Heart right ventricle (tissue), 16 donors: ENCODE measurements at regions not wholly inside any gene's neighbourhood (a gene's known extent, or its start where the extent isn't known, plus 50 kb on each side); places are given as distances from the start of the nearest gene placed in this dataset.

Experiments used
- ATAC-seq, 8 donors: fragments of 200-7000 bp; cut with Tn5 transposase; one replicate each; pipeline ENCODE4 v1.9.1; 2020; ENCODE audit warnings: mild to moderate bottlenecking in 8 of 8, moderate library complexity in 8 of 8, moderate number of reproducible peaks in 1 of 8
- DNase-seq, 2 donors: peaks; one replicate each; pipeline ENCODE4 v3.0.0-alpha.2; 2020
- H3K27ac ChIP-seq, 10 donors: fragments of 200-600 bp; sonication (generic) in 2 of 10; one replicate each; pipeline versions ENCODE4 v1.5.0 to v1.8.0; 2020 to 2022; ENCODE audit warnings: mild to moderate bottlenecking in 3 of 10
- H3K27me3 ChIP-seq, 7 donors: fragments of 200-600 bp; one replicate each; pipeline ENCODE4 v1.8.0; 2021 to 2022; ENCODE audit warnings: mild to moderate bottlenecking in 2 of 7
- H3K36me3 ChIP-seq, 9 donors: fragments of 200-600 bp; sonication (generic) in 1 of 9; one replicate each; pipeline versions ENCODE4 v1.5.0 to v1.8.0; 2020 to 2022; ENCODE audit warnings: mild to moderate bottlenecking in 2 of 9
- H3K4me1 ChIP-seq, 9 donors: fragments of 200-600 bp; sonication (generic) in 1 of 9; one replicate each; pipeline versions ENCODE4 v1.5.0 to v1.8.0; 2020 to 2022; ENCODE audit warnings: mild to moderate bottlenecking in 4 of 9
- H3K4me3 ChIP-seq, 10 donors: fragments of 200-600 bp; sonication (generic) in 2 of 10; one replicate each; pipeline versions ENCODE4 v1.5.0 to v1.8.0; 2020 to 2022; ENCODE audit warnings: mild to moderate bottlenecking in 7 of 10, moderate library complexity in 2 of 10
- H3K9me3 ChIP-seq, 11 donors: fragments of 200-600 bp in 10 of 11; sonication (generic) in 2 of 11; one replicate each; pipeline versions ENCODE4 v1.5.0 to v1.8.0; 2013 to 2022; ENCODE audit warnings: mild to moderate bottlenecking in 2 of 11, control low read depth in 1 of 11, moderate library complexity in 1 of 11
- WGBS, 2 donors: extraction: QIAGEN DNeasy Blood & Tissue Kit; methylation state at CpG; one replicate each; pipeline ENCODE4 v1.1.7; 2013; ENCODE audit warnings: inconsistent platforms in 1 of 2; 5-methylcytosine and 5-hydroxymethylcytosine counted together
- intact Hi-C, 10 donors: fragments of 100-400 bp; cut with DNase I; formaldehyde crosslinking; loops; one replicate each; pipeline versions ENCODE4 v1.11.1 to v1.14.2; 2022
- TF ChIP-seq, protein P1 (sequence below), 9 donors: fragments of 200-600 bp; sonication (generic) in 2 of 9; IDR thresholded peaks; one replicate each; pipeline versions ENCODE4 v1.5.0 to v1.8.0; 2021 to 2022; ENCODE audit warnings: antibody characterized with exemption in 9 of 9, mild to moderate bottlenecking in 5 of 9, moderate library complexity in 1 of 9
- donor health status: Arrhythmogenic right ventricular cardiomyopathy.
- donor health status: ischemic (EF 13 %, LVEDD 7.1; RV severe dilation, severe dysfunction).
- donor health status: healthy with polysubstance abuse.
- donor health status: DM: no; HTN: yes; CAD: no.
- donor health status: DM: no; HTN: no; CAD: no.
- donor health status: ischemic (EF 25% LVEDD 6.9; RV normal size, moderate dysfunction).
- donor health status: ischemic (EF 25% LVEDD 5.7; RV mildly dilated, moderate dysfunction).
- donor health status: healthy.
- donor health status: DM: yes; HTN: yes; CAD: no.
- donor health status: Ischemic cardiomyopathy.
- donor health status: ischemic (EF 35%, LVEDD 5.7; RV mildly dilated, moderate dysfunction).
- donor health status: nonischemic (EF 11% LVEDD 7.7; RV severe dilation, severe dysfunction).
- donor health status: DM: yes; HTN: yes; CAD: no.
- donor health status: PGD.
- donor health status: ischemic (EF 29% LVEDD 5.4; RV normal size, mild dysfunction).
- donor health status: nonischemic (EF 23%, LVEDD 6.1; RV moderate dilation, normal function).

DNA sequence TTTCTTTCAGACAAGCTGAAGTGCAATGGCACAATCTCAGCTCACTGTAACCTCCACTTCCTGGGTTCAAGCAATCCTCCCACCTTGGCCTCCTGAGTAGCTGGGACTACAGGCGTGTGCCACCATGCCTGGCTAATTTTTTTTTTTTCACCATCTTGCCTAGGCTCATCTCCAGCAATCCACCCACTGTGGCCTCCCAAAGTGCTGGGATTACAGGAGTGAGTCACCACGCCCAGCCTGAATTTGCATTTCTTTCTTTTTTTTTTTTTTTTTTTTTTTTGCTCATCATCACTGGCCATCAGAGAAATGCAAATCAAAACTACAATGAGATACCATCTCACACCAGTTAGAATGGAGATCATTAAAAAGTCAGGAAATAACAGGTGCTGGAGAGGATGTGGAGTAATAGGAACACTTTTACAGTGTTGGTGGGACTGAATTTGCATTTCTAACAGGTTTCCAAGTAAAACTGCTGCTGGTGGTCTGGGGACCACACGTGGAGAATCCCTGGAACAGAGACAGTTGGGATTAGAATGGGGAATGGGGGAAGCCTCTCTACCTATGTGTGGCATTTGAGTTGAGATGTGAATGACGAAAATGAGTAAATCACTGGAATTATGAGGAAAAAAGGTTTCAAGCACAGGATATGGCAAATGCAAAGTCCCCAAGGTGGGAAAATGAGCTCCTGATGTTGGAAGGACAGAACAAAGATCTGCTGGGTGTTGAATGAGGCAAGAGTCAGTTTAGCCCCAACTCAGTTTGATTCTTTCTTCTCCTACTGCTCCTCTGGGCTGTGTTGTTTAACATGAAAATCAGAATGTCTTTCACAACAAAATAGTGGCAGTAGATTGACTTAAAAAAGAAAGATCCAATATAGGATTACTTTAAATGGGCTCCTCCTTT, 88.8 kb upstream of the MAP4K4 start:
- intact Hi-C loops: no loop called here
- DNase-seq (no peak), ATAC-seq (no peak)
- peaks cover 0 to 54% (median 0%) of the 10 kb centered on the region in 7 donors for H3K27me3 ChIP-seq
- no peaks in the 10 kb centered on the region for H3K36me3 ChIP-seq
- no peak overlapping the region for H3K27ac ChIP-seq
- TF ChIP-seq, protein P1, sequence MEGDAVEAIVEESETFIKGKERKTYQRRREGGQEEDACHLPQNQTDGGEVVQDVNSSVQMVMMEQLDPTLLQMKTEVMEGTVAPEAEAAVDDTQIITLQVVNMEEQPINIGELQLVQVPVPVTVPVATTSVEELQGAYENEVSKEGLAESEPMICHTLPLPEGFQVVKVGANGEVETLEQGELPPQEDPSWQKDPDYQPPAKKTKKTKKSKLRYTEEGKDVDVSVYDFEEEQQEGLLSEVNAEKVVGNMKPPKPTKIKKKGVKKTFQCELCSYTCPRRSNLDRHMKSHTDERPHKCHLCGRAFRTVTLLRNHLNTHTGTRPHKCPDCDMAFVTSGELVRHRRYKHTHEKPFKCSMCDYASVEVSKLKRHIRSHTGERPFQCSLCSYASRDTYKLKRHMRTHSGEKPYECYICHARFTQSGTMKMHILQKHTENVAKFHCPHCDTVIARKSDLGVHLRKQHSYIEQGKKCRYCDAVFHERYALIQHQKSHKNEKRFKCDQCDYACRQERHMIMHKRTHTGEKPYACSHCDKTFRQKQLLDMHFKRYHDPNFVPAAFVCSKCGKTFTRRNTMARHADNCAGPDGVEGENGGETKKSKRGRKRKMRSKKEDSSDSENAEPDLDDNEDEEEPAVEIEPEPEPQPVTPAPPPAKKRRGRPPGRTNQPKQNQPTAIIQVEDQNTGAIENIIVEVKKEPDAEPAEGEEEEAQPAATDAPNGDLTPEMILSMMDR (IDR thresholded peaks at IDR 0.05): no peak
- H3K4me1 ChIP-seq: peaks cover 0 to 8% (median 0%) of the 10 kb centered on the region in 9 donors
- WGBS, 2 donors: 88 to 92% methylated on average over 4 of the region's 4 CpGs
- H3K4me3 ChIP-seq: no peak overlapping the region
- H3K9me3 ChIP-seq: peaks cover 0 to 15% (median 0%) of the 10 kb centered on the region in 11 donors

DNA sequence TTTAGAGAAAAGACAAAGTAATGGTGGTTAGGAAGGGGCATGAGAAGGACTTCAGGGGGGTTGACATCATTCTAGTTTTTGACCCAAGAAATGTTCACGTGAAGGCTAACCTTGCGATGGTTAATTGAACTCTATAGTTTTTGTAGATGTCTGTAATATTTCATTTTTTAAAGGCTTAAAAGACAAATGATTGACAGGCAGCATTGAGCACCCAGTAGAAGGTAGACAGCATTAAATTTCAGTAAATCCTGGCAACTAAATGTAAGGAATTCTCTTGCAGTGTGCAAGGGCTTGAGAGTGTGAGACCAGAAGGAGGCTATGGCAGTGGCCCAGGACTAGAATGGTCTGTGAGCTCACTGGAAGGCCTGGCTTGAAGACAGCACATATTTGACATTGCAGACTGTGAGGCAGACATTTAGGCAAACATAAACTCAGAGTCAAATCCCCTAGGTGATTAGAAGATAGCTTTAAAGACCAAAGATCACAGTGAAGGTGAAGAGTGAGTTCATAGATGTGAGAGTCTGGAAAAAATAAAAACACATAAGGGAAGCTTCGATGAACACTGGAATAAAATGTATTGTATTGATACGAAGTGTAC, 100.1 kb upstream of the MAP4K4 start:
- 77 to 82% methylated on average over 4 of the region's 4 CpGs for WGBS, 2 donors
- intact Hi-C loops: no loop called here
- Histone ChIP-seq H3K4me1 (peaks cover 0 to 16% (median 8%) of the 10 kb centered on the region in 9 donors), H3K36me3 (no peaks in the 10 kb centered on the region), H3K9me3 (no peaks in the 10 kb centered on the region), H3K27me3 (peaks cover 0 to 6% (median 0%) of the 10 kb centered on the region in 7 donors), H3K4me3 (no peak overlapping the region), H3K27ac (peak overlapping the region in 7 of 10 donors; percentile 16 to 74 (median 60))
- peak; percentile 74 to 99 (median 94) for ATAC-seq
- TF ChIP-seq, protein P1 (IDR thresholded peaks at IDR 0.05): no peak
- DNase-seq: peak; percentile 22 to 71

DNA sequence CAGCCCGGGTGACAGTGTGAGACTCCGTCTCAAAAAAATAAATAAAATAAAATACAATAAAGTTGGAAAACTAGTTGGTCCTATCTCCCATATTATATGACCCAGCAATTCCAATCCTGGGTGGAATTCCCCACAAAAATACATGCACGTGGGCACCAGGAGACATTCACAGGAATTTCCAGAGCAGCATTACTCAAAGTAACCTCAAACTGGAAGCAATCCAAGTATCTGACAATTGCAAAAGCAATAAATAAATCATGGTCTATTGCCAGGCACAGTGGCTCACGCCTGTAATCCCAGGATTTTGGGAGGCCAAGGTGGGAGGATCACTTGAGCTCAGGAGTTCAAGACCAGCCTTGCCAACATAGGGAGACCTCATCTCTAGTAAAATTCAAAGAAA, 101.2 kb upstream of the MAP4K4 start:
- H3K27ac ChIP-seq: no peak overlapping the region
- ATAC-seq: no peak
- no peaks in the 10 kb centered on the region for H3K9me3 ChIP-seq
- H3K27me3 ChIP-seq: no peaks in the 10 kb centered on the region
- 73 to 76% methylated on average over 4 of the region's 4 CpGs for WGBS, 2 donors
- H3K4me3 ChIP-seq: no peak overlapping the region
- TF ChIP-seq, protein P1 (IDR thresholded peaks at IDR 0.05): no peak
- no peaks in the 10 kb centered on the region for H3K36me3 ChIP-seq
- intact Hi-C loops: no loop called here
- H3K4me1 ChIP-seq: peaks cover 0 to 16% (median 8%) of the 10 kb centered on the region in 9 donors
- DNase-seq: no peak

DNA sequence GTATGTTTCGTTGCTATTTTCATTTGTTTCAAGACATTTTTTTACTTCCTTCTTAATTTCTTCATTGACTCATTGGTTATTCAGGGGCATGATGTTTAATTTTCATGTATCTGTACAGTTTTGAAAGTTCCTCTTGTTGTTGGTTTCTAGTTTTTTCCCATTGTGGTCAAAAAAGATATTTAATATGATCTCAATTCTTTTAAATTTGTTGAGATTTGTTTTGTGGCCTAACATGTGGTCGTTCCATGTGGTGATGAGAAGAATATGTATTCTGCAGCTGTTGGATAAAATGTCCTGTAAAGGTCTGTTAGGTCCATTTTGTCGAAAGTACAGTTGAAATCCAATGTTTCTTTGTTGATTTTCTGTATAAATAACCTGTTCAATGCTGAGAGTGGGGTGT, 110.3 kb upstream of the MAP4K4 start:
- Histone ChIP-seq H3K27me3 (peaks cover 0 to 5% (median 0%) of the 10 kb centered on the region in 7 donors), H3K36me3 (no peaks in the 10 kb centered on the region), H3K27ac (no peak overlapping the region), H3K4me3 (no peak overlapping the region), H3K9me3 (peaks cover 0 to 18% (median 0%) of the 10 kb centered on the region in 11 donors), H3K4me1 (no peaks in the 10 kb centered on the region)
- TF ChIP-seq, protein P1 (IDR thresholded peaks at IDR 0.05): no peak
- intact Hi-C loops: no loop called here
- 72 to 76% methylated on average over 3 of the region's 3 CpGs for WGBS, 2 donors
- DNase-seq (no peak), ATAC-seq (no peak)
